ENCODE measurements at regions not wholly inside any gene's neighbourhood (a gene's known extent, or its start where the extent isn't known, plus 50 kb on each side); places are given as distances from the start of the nearest gene placed in this dataset.

GRCh38 chr13:23119131-23119530 is 61.6 kb upstream of the SGCG start:
- Histone ChIP-seq H3K9me2 (ENCODE audit: insufficient read depth) (no peaks in the 10 kb centered on the region), H4K20me1 (replicated peaks; ENCODE audit: insufficient read depth) (no peaks in the 10 kb centered on the region), H3K4me2 (no peak overlapping the region), H3K4me3 (no peak overlapping the region), H3K4me1 (ENCODE audit: insufficient read depth) (no peaks in the 10 kb centered on the region), H3K27ac (ENCODE audit: low read depth) (no peak overlapping the region), H3K36me3 (ENCODE audit: insufficient read depth) (no peaks in the 10 kb centered on the region), H3F3A (replicated peaks; ENCODE audit: low read depth) (no peaks in the 10 kb centered on the region), H3K27me3 (ENCODE audit: insufficient read depth) (no peaks in the 10 kb centered on the region), H3K79me2 (replicated peaks; ENCODE audit: insufficient read depth) (no peaks in the 10 kb centered on the region), H2AFZ (no peak overlapping the region)
- H3K36me3 Mint-ChIP-seq (ENCODE audit: low read depth), result no peaks in the 10 kb centered on the region
- ATAC-seq (no peak), DNase-seq (ENCODE audit: low spot score) (no peak)
- no peaks in the 10 kb centered on the region for H3K4me1 Mint-ChIP-seq
- TF ChIP-seq POLR2AphosphoS5 (IDR thresholded peaks at IDR 0.05; ENCODE audit: low read depth) (no peak), NANOG (IDR thresholded peaks at IDR 0.05; ENCODE audit: borderline replicate concordance) (no peak), ZNF114 (CRISPR knock-in tag; IDR thresholded peaks at IDR 0.05) (no peak), EZH2 (IDR thresholded peaks at IDR 0.05; ENCODE audit: low read depth, unreplicated experiment) (no peak), ZNF331 (CRISPR knock-in tag; IDR thresholded peaks at IDR 0.05; ENCODE audit: low read depth) (no peak), REST (IDR thresholded peaks at IDR 0.05; ENCODE audit: unreplicated experiment) (no peak), CTCF (conservative IDR thresholded peaks at IDR 0.05; ENCODE audit: low read depth in 2 of 2) (no peak), CREB1 (CRISPR knock-in tag; IDR thresholded peaks at IDR 0.05; ENCODE audit: low read depth) (no peak), EZH2phosphoT487 (IDR thresholded peaks at IDR 0.05; ENCODE audit: unreplicated experiment) (no peak), ZNF462 (CRISPR knock-in tag; IDR thresholded peaks at IDR 0.05) (no peak), JUNB (IDR thresholded peaks at IDR 0.05; ENCODE audit: unreplicated experiment) (no peak), ETS1 (IDR thresholded peaks at IDR 0.05) (no peak), STAT1 (IDR thresholded peaks at IDR 0.05; ENCODE audit: unreplicated experiment) (no peak)
- H3K27me3 Mint-ChIP-seq (ENCODE audit: insufficient read depth, low read depth, poor library complexity), result no peaks in the 10 kb centered on the region
- no peak overlapping the region for H3K27ac Mint-ChIP-seq
- H3K4me3 Mint-ChIP-seq, result no peak overlapping the region
- peaks cover 2% of the 10 kb centered on the region; the same call in 2 of the 3 replicates for H3K9me3 Mint-ChIP-seq

All from GM23338 (cell line).